ENCODE measurements at regions not wholly inside any gene's neighbourhood (a gene's known extent, or its start where the extent isn't known, plus 50 kb on each side); places are given as distances from the start of the nearest gene placed in this dataset.

DNA sequence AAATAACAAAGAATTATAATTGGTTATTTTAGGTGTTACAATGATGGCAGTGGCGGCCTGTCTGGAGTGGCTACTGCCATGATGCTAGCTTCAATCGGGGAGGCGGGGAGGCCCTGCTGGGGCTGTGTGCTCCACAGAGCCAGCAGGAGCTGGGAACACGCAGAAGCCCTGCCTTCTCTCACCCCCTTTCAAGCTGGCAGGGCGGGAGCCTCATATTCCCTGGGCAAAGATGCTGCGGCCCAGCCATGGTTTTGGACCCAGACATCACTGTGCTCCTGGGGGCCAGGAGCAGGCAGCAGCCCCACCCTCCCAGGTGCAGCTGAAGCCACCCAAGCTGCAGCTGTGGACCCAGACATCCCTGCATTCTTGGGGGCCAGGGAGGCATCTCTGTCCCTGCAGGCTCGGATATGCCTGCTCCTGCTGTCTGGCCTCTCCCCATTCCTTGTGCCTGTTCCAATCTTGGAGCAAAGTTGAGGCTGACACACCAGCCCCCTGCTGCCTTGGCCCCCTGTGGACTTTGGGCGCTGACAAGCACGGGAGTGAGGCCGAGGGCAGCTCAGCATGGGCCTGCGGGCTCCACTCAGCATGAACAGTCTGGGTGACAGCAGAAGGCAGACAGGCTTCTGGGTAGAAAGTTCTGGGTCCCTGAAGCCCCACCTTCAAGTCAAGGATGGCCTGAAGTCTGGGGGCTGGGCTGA is 263.1 kb upstream of the HTR2A start:
- no peaks in the 10 kb centered on the region for H3K27me3 ChIP-seq (ENCODE audit: control insufficient read depth, insufficient read depth, low read length)
- DNase-seq (no peak), ATAC-seq (ENCODE audit: low read depth in 2 of 2) (no peak)
- Mint-ChIP-seq H3K4me3 (no peak overlapping the region), H3K4me1 (no peaks in the 10 kb centered on the region), H3K27ac (no peak overlapping the region), H3K36me3 (no peaks in the 10 kb centered on the region), H3K9me3 (peaks cover 0 to 4% (median 0%) of the 10 kb centered on the region in 7 donors), H3K27me3 (no peaks in the 10 kb centered on the region)
- no peaks in the 10 kb centered on the region for H3K36me3 ChIP-seq (ENCODE audit: control insufficient read depth, insufficient read depth, low read length)
- H3K9me3 ChIP-seq (ENCODE audit: control insufficient read depth in 2 of 2, low read length in 2 of 2), result no peaks in the 10 kb centered on the region
- no peak overlapping the region for H3K4me3 ChIP-seq (ENCODE audit: low read depth, low read length)
- no peaks in the 10 kb centered on the region for H3K4me1 ChIP-seq (ENCODE audit: control insufficient read depth, insufficient read depth, low read length, poor library complexity, severe bottlenecking)
- no peak overlapping the region for H3K27ac ChIP-seq (ENCODE audit: insufficient read depth, low read length, poor library complexity, severe bottlenecking)

DNA sequence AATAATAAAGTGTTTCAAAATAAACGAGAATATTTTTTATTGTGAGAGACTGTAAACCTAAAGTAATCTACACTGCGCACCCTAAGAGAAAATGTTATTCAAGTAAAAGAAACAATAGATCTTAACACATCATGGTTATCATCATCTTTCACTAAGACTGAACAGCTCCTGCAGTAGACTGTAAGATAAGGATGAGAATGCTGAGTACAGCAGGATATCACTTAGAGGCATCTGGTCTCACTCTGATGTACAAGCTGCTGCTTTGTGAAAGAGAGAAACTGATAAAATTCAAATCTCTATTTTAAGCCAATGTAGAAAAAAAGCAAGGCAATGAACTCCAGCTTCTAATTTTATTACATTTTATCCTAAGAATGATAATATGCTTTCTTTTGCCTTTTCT is 261.7 kb upstream of the HTR2A start:
- no peaks in the 10 kb centered on the region for H3K36me3 ChIP-seq (ENCODE audit: control insufficient read depth, insufficient read depth, low read length)
- Mint-ChIP-seq H3K36me3 (no peaks in the 10 kb centered on the region), H3K4me1 (no peaks in the 10 kb centered on the region), H3K27ac (no peak overlapping the region), H3K27me3 (no peaks in the 10 kb centered on the region), H3K4me3 (no peak overlapping the region), H3K9me3 (peaks cover 0 to 5% (median 0%) of the 10 kb centered on the region in 7 donors)
- H3K4me1 ChIP-seq (ENCODE audit: control insufficient read depth, insufficient read depth, low read length, poor library complexity, severe bottlenecking), result no peaks in the 10 kb centered on the region
- no peaks in the 10 kb centered on the region for H3K27me3 ChIP-seq (ENCODE audit: control insufficient read depth, insufficient read depth, low read length)
- no peak for DNase-seq
- no peak overlapping the region for H3K4me3 ChIP-seq (ENCODE audit: low read depth, low read length)
- no peak overlapping the region for H3K27ac ChIP-seq (ENCODE audit: insufficient read depth, low read length, poor library complexity, severe bottlenecking)
- no peak for ATAC-seq (ENCODE audit: low read depth in 2 of 2)
- no peaks in the 10 kb centered on the region for H3K9me3 ChIP-seq (ENCODE audit: control insufficient read depth in 2 of 2, low read length in 2 of 2)

DNA sequence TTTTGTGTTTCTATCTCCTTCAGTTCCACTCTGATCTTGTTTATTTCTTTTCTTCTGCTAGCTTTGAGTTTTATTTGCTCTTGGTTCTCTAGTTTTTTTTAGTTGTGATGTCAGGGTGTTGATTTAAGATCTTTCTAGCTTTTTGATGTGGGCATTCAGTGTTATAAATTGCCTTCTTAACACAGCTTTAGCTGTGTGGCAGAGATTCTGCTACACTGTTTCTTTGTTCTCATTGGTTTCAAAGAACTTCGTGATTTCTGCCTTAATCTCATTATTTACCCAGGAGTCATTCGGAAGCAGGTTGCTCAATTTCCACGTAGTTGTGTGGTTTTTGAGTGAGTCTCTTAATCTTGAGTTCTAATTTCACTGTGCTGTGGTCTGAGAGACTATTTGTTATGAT is 251.7 kb upstream of the HTR2A start:
- H3K27ac ChIP-seq (ENCODE audit: insufficient read depth, low read length, poor library complexity, severe bottlenecking), result no peak overlapping the region
- ATAC-seq (ENCODE audit: low read depth in 2 of 2) (no peak), DNase-seq (no peak)
- no peaks in the 10 kb centered on the region for H3K27me3 Mint-ChIP-seq
- no peaks in the 10 kb centered on the region for H3K36me3 ChIP-seq (ENCODE audit: control insufficient read depth, insufficient read depth, low read length)
- H3K27ac Mint-ChIP-seq, result no peak overlapping the region
- H3K9me3 Mint-ChIP-seq, result peaks cover 0 to 2% (median 0%) of the 10 kb centered on the region in 7 donors
- H3K4me3 Mint-ChIP-seq, result no peak overlapping the region
- no peaks in the 10 kb centered on the region for H3K27me3 ChIP-seq (ENCODE audit: control insufficient read depth, insufficient read depth, low read length)
- H3K4me3 ChIP-seq (ENCODE audit: low read depth, low read length), result no peak overlapping the region
- no peaks in the 10 kb centered on the region for H3K4me1 Mint-ChIP-seq
- H3K4me1 ChIP-seq (ENCODE audit: control insufficient read depth, insufficient read depth, low read length, poor library complexity, severe bottlenecking), result no peaks in the 10 kb centered on the region
- no peaks in the 10 kb centered on the region for H3K36me3 Mint-ChIP-seq
- no peaks in the 10 kb centered on the region for H3K9me3 ChIP-seq (ENCODE audit: control insufficient read depth in 2 of 2, low read length in 2 of 2)

DNA sequence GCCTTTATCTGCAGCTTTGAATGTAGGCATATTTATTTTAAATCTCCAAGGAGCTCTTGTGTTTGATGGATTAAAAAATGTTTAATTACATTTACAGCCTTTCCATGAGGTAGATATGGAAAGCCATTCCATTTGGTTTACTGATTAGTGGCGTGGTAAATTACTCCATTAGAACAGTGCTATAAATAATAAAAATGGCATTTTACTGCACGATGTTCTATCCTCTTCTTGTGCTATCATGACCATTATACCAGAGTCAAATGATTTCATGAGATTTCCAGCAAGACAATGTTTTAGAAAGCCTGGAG is 250.9 kb upstream of the HTR2A start:
- H3K4me1 ChIP-seq (ENCODE audit: control insufficient read depth, insufficient read depth, low read length, poor library complexity, severe bottlenecking), result no peaks in the 10 kb centered on the region
- DNase-seq (no peak), ATAC-seq (ENCODE audit: low read depth in 2 of 2) (no peak)
- H3K9me3 Mint-ChIP-seq, result peaks cover 0 to 2% (median 0%) of the 10 kb centered on the region in 7 donors
- no peak overlapping the region for H3K27ac ChIP-seq (ENCODE audit: insufficient read depth, low read length, poor library complexity, severe bottlenecking)
- H3K4me3 ChIP-seq (ENCODE audit: low read depth, low read length), result no peak overlapping the region
- H3K4me1 Mint-ChIP-seq, result no peaks in the 10 kb centered on the region
- H3K36me3 ChIP-seq (ENCODE audit: control insufficient read depth, insufficient read depth, low read length), result no peaks in the 10 kb centered on the region
- H3K27me3 ChIP-seq (ENCODE audit: control insufficient read depth, insufficient read depth, low read length), result no peaks in the 10 kb centered on the region
- H3K36me3 Mint-ChIP-seq, result no peaks in the 10 kb centered on the region
- no peak overlapping the region for H3K4me3 Mint-ChIP-seq
- H3K9me3 ChIP-seq (ENCODE audit: control insufficient read depth in 2 of 2, low read length in 2 of 2), result no peaks in the 10 kb centered on the region
- H3K27ac Mint-ChIP-seq, result no peak overlapping the region
- H3K27me3 Mint-ChIP-seq, result no peaks in the 10 kb centered on the region

DNA sequence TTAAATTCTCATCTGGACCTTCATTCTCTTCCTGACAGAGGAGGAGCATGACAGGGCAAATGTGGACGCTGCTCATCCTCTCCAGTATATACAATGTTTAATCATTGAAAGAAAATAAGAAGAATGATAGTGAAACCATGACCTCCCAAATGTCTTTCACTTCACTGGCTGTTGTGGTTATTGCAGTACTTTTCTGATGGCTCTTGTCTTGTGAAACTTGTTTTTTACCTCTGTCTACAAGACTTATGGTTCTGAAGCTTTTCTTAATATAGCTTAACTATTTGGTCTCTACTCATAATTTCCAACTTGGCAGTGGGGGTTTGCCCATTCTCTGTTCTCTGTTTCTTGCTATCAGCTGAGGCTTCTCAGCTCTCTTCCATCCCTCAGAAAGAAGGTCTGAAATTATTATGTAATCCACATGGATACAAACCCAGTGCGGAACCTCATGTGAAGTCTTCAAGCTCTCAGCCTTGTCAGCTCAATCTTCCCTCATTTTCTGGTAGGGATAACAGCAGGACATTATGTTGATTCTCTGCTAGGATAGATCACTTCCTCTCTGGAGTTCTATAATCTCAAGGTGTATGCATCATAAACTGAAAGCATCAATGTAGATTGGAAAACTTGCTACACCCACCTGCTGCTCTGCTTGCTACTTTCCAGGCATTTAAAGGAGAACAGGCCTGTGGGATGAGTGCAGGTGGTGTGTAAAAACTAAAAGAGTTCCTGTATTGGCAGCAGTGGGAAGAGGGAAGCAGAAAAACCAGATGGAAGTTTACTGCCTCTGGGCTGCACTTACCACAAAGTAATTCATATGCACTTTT is 250.3 kb upstream of the HTR2A start:
- DNase-seq (no peak), ATAC-seq (ENCODE audit: low read depth in 2 of 2) (no peak)
- no peaks in the 10 kb centered on the region for H3K36me3 Mint-ChIP-seq
- no peak overlapping the region for H3K4me3 ChIP-seq (ENCODE audit: low read depth, low read length)
- peaks cover 0 to 2% (median 0%) of the 10 kb centered on the region in 7 donors for H3K9me3 Mint-ChIP-seq
- H3K4me1 Mint-ChIP-seq, result no peaks in the 10 kb centered on the region
- H3K4me3 Mint-ChIP-seq, result no peak overlapping the region
- H3K27me3 ChIP-seq (ENCODE audit: control insufficient read depth, insufficient read depth, low read length), result no peaks in the 10 kb centered on the region
- no peaks in the 10 kb centered on the region for H3K27me3 Mint-ChIP-seq
- H3K27ac Mint-ChIP-seq, result no peak overlapping the region
- H3K27ac ChIP-seq (ENCODE audit: insufficient read depth, low read length, poor library complexity, severe bottlenecking), result no peak overlapping the region
- no peaks in the 10 kb centered on the region for H3K36me3 ChIP-seq (ENCODE audit: control insufficient read depth, insufficient read depth, low read length)
- H3K4me1 ChIP-seq (ENCODE audit: control insufficient read depth, insufficient read depth, low read length, poor library complexity, severe bottlenecking), result no peaks in the 10 kb centered on the region
- no peaks in the 10 kb centered on the region for H3K9me3 ChIP-seq (ENCODE audit: control insufficient read depth in 2 of 2, low read length in 2 of 2)

DNA sequence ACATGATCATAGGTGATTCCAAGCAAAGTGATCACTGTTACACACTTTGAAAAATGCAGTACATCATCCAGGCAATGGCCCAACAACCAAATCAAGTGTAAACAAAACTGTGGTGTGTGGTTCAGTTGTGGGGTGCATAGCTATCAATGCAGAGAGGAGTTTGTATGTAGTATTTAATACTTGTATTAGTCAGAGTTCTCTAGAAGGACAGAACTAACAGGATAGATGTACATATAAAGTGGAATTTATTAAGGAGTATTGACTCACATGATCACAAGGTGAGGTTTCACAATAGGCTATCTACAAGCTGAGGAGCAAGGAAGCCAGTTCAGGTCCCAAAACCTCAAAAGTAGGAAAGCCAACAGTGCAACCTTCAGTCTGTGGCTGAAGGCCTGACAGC is 249.3 kb upstream of the HTR2A start:
- Histone ChIP-seq H3K27me3 (ENCODE audit: control insufficient read depth, insufficient read depth, low read length) (no peaks in the 10 kb centered on the region), H3K4me1 (ENCODE audit: control insufficient read depth, insufficient read depth, low read length, poor library complexity, severe bottlenecking) (no peaks in the 10 kb centered on the region), H3K4me3 (ENCODE audit: low read depth, low read length) (no peak overlapping the region), H3K9me3 (ENCODE audit: control insufficient read depth in 2 of 2, low read length in 2 of 2) (no peaks in the 10 kb centered on the region), H3K36me3 (ENCODE audit: control insufficient read depth, insufficient read depth, low read length) (no peaks in the 10 kb centered on the region), H3K27ac (ENCODE audit: insufficient read depth, low read length, poor library complexity, severe bottlenecking) (no peak overlapping the region)
- no peak overlapping the region for H3K4me3 Mint-ChIP-seq
- H3K9me3 Mint-ChIP-seq, result peaks cover 0 to 2% (median 0%) of the 10 kb centered on the region in 7 donors
- no peak overlapping the region for H3K27ac Mint-ChIP-seq
- DNase-seq (no peak), ATAC-seq (ENCODE audit: low read depth in 2 of 2) (no peak)
- no peaks in the 10 kb centered on the region for H3K36me3 Mint-ChIP-seq
- H3K4me1 Mint-ChIP-seq, result no peaks in the 10 kb centered on the region
- H3K27me3 Mint-ChIP-seq, result no peaks in the 10 kb centered on the region

DNA sequence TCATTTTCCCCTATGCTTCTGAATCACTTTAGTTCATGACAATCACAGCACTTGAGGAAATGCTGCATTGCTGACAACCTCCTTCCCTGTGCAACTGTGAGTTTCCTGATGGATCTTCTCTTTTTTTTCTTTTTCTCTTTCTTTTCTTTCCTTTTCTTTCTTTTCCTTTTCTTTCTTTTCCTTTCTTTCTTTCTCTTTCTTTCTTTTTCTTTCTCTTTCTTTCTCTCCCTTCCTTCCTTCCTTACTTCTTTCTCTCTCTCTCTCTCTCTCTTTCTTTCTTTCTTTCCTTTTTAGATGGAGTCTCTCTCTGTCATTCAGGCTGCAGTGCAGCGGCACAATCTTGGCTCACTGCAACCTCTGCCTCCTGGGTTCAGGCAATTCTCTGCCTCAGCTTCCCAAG is 247.9 kb upstream of the HTR2A start:
- H3K9me3 Mint-ChIP-seq, result peaks cover 0 to 1% (median 0%) of the 10 kb centered on the region in 7 donors
- H3K36me3 ChIP-seq (ENCODE audit: control insufficient read depth, insufficient read depth, low read length), result no peaks in the 10 kb centered on the region
- no peaks in the 10 kb centered on the region for H3K4me1 ChIP-seq (ENCODE audit: control insufficient read depth, insufficient read depth, low read length, poor library complexity, severe bottlenecking)
- H3K27ac ChIP-seq (ENCODE audit: insufficient read depth, low read length, poor library complexity, severe bottlenecking), result no peak overlapping the region
- no peaks in the 10 kb centered on the region for H3K27me3 ChIP-seq (ENCODE audit: control insufficient read depth, insufficient read depth, low read length)
- ATAC-seq (ENCODE audit: low read depth in 2 of 2) (no peak), DNase-seq (no peak)
- no peaks in the 10 kb centered on the region for H3K36me3 Mint-ChIP-seq
- H3K27me3 Mint-ChIP-seq, result no peaks in the 10 kb centered on the region
- H3K9me3 ChIP-seq (ENCODE audit: control insufficient read depth in 2 of 2, low read length in 2 of 2), result no peaks in the 10 kb centered on the region
- H3K4me3 ChIP-seq (ENCODE audit: low read depth, low read length), result no peak overlapping the region
- H3K4me3 Mint-ChIP-seq, result no peak overlapping the region
- no peaks in the 10 kb centered on the region for H3K4me1 Mint-ChIP-seq
- no peak overlapping the region for H3K27ac Mint-ChIP-seq

DNA sequence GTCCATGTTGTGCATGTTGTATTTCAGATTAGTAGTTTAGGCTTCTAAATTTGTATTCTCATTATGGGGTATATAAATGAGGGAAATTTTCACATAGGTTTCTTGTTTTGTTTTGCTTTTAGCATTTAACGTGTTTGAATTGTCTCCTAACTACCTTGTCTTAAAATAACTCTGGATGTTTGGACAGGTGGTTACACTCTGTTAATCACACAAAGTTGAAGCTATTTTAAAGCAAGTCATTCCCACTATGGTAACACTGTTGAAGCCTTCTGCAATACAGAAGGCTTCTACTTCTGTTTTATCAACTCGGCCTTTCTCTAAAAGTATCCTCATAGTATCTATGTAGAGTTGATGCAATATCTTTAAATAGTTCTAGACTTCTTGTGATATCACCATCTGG is 245.3 kb upstream of the HTR2A start:
- Histone ChIP-seq H3K27ac (ENCODE audit: insufficient read depth, low read length, poor library complexity, severe bottlenecking) (no peak overlapping the region), H3K4me1 (ENCODE audit: control insufficient read depth, insufficient read depth, low read length, poor library complexity, severe bottlenecking) (no peaks in the 10 kb centered on the region), H3K27me3 (ENCODE audit: control insufficient read depth, insufficient read depth, low read length) (no peaks in the 10 kb centered on the region), H3K9me3 (ENCODE audit: control insufficient read depth in 2 of 2, low read length in 2 of 2) (no peaks in the 10 kb centered on the region), H3K36me3 (ENCODE audit: control insufficient read depth, insufficient read depth, low read length) (no peaks in the 10 kb centered on the region), H3K4me3 (ENCODE audit: low read depth, low read length) (no peak overlapping the region)
- Mint-ChIP-seq H3K36me3 (no peaks in the 10 kb centered on the region), H3K27ac (no peak overlapping the region), H3K9me3 (peaks cover 0 to 5% (median 0%) of the 10 kb centered on the region in 7 donors), H3K27me3 (no peaks in the 10 kb centered on the region), H3K4me1 (no peaks in the 10 kb centered on the region), H3K4me3 (no peak overlapping the region)
- no peak for DNase-seq
- no peak for ATAC-seq (ENCODE audit: low read depth in 2 of 2)

Measured in CD4-positive, CD25-positive, alpha-beta regulatory T cell (primary cell).